Sigmoid colon (tissue), 4 donors: ENCODE measurements at regions not wholly inside any gene's neighbourhood (a gene's known extent, or its start where the extent isn't known, plus 50 kb on each side); places are given as distances from the start of the nearest gene placed in this dataset.

Source experiments
- CTCF ChIP-seq, 4 experiments: fragments of 450-650 bp in 3 of 4; fragments of 200-600 bp in 1 of 4; IDR thresholded peaks; one replicate each; pipeline ENCODE4 v1.5.1; 2016 to 2019; ENCODE audit warnings: antibody characterized with exemption in 4 of 4, mild to moderate bottlenecking in 3 of 4, moderate library complexity in 2 of 4
- EP300 ChIP-seq, 4 donors: sonication (generic); formaldehyde crosslinking; IDR thresholded peaks; one replicate each; pipeline ENCODE4 v1.6.1; 2017; ENCODE audit warnings: antibody characterized with exemption in 4 of 4
- POLR2A ChIP-seq, 2 donors: fragments of 450-650 bp; IDR thresholded peaks; one replicate each; pipeline ENCODE4 v1.6.1; 2016; ENCODE audit warnings: antibody characterized with exemption in 2 of 2, mild to moderate bottlenecking in 2 of 2, moderate library complexity in 2 of 2
- POLR2AphosphoS5 ChIP-seq, 4 donors: sonication (generic); formaldehyde crosslinking; IDR thresholded peaks; one replicate each; pipeline ENCODE4 v1.6.1; 2017; ENCODE audit warnings: antibody characterized with exemption in 4 of 4

GRCh38 chr14:66141733-66142132, 344.4 kb upstream of the CCDC196 start:
- TF ChIP-seq POLR2A (IDR thresholded peaks at IDR 0.05) (no peak), POLR2AphosphoS5 (IDR thresholded peaks at IDR 0.05) (no peak), CTCF (IDR thresholded peaks at IDR 0.05) (no peak), EP300 (IDR thresholded peaks at IDR 0.05) (no peak)
